ENCODE measurements at regions not wholly inside any gene's neighbourhood (a gene's known extent, or its start where the extent isn't known, plus 50 kb on each side); places are given as distances from the start of the nearest gene placed in this dataset.

GRCh38 chr10:130914367-130914766 is 397.2 kb downstream of the TCERG1L start:
- no peaks in the 10 kb centered on the region for H3K9me3 ChIP-seq (ENCODE audit: insufficient read depth, low read depth, low read length)
- H3K4me3 ChIP-seq (ENCODE audit: low read length) = no peak overlapping the region
- H3K4me1 ChIP-seq (ENCODE audit: insufficient read depth, low read length) = no peaks in the 10 kb centered on the region
- H3K9ac ChIP-seq (ENCODE audit: low read depth, low read length) = no peak overlapping the region
- H3K36me3 ChIP-seq (ENCODE audit: insufficient read depth, low read depth, low read length) = no peaks in the 10 kb centered on the region
- no peak overlapping the region for H3K27ac ChIP-seq (ENCODE audit: low read length)
- no peaks in the 10 kb centered on the region for H3K27me3 ChIP-seq (ENCODE audit: insufficient read depth, low read length)

DNA sequence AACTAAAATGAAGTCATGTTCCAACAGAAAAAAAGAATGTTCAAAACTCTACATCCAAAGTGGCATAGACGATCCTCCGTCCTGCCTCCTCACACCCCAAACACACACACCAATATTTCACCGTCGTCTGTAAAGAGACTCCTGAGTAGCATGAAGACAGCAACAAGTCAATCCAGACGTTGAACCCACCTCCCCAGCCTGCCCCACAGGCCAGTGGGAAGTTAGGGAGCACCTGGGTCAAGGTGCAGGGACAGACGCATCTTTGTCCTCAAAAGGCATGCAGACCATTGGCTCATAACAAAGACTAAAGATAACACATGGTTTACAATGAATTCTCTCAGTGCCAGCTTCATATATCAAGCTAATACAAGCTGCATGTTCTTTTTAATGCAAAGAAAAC is 396.5 kb downstream of the TCERG1L start:
- Histone ChIP-seq H3K36me3 (ENCODE audit: insufficient read depth, low read depth, low read length) (no peaks in the 10 kb centered on the region), H3K27me3 (ENCODE audit: insufficient read depth, low read length) (no peaks in the 10 kb centered on the region), H3K27ac (ENCODE audit: low read length) (no peak overlapping the region), H3K4me3 (ENCODE audit: low read length) (no peak overlapping the region), H3K9me3 (ENCODE audit: insufficient read depth, low read depth, low read length) (no peaks in the 10 kb centered on the region), H3K9ac (ENCODE audit: low read depth, low read length) (no peak overlapping the region), H3K4me1 (ENCODE audit: insufficient read depth, low read length) (no peaks in the 10 kb centered on the region)

DNA sequence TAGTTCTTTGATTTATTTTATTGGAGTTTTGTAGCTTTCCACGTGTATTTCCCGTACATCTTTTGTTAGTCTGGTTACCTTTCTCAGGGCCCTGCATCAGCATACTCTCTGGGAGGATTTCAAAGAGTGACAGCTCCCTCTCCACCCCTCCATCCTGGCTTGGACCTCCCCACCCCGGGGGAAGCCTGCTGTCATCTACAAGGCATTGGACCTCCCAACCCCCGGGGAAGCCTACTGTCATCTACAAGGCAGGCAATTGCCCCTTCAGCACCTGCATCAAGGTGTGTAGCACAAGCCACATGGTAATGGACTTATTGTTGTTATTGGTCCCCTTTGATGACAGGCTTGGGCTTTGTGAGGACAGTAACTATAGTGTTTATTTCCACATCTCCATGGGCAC is 390.1 kb downstream of the TCERG1L start:
- no peak overlapping the region for H3K4me3 ChIP-seq (ENCODE audit: low read length)
- no peak overlapping the region for H3K9ac ChIP-seq (ENCODE audit: low read depth, low read length)
- H3K4me1 ChIP-seq (ENCODE audit: insufficient read depth, low read length) = no peaks in the 10 kb centered on the region
- no peaks in the 10 kb centered on the region for H3K9me3 ChIP-seq (ENCODE audit: insufficient read depth, low read depth, low read length)
- no peaks in the 10 kb centered on the region for H3K36me3 ChIP-seq (ENCODE audit: insufficient read depth, low read depth, low read length)
- no peaks in the 10 kb centered on the region for H3K27me3 ChIP-seq (ENCODE audit: insufficient read depth, low read length)
- H3K27ac ChIP-seq (ENCODE audit: low read length) = no peak overlapping the region

DNA sequence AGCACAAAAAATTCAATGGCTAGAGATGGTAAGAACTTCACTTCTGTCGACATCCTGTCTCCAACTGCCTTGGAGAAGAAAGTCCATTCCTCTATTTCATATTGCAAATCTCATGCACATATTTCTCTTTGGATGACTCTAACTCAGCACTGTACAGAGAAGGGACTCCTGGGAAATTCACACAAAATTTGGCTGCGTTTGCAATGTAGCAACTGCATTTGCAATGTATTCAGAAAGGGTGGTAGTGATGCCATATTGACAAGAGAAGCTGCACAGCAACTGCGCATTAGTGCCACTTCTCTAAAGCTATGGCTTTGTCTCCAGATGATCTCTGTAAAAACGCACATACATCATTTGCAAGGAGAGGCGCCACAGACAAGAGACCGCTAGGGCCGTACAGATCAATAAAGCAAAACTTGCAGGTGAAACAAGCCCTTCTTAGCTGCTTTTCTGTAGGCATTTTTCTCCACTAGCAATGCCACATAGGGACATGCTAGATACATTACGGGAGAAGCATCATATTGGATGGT is 389.5 kb downstream of the TCERG1L start:
- Histone ChIP-seq H3K27me3 (ENCODE audit: insufficient read depth, low read length) (no peaks in the 10 kb centered on the region), H3K4me3 (ENCODE audit: low read length) (no peak overlapping the region), H3K36me3 (ENCODE audit: insufficient read depth, low read depth, low read length) (no peaks in the 10 kb centered on the region), H3K9me3 (ENCODE audit: insufficient read depth, low read depth, low read length) (no peaks in the 10 kb centered on the region), H3K27ac (ENCODE audit: low read length) (no peak overlapping the region), H3K9ac (ENCODE audit: low read depth, low read length) (no peak overlapping the region), H3K4me1 (ENCODE audit: insufficient read depth, low read length) (peaks cover 1% of the 10 kb centered on the region)

GRCh38 chr10:130923596-130923995 is 387.9 kb downstream of the TCERG1L start:
- H3K4me3 ChIP-seq (ENCODE audit: low read length) = no peak overlapping the region
- no peaks in the 10 kb centered on the region for H3K27me3 ChIP-seq (ENCODE audit: insufficient read depth, low read length)
- no peaks in the 10 kb centered on the region for H3K36me3 ChIP-seq (ENCODE audit: insufficient read depth, low read depth, low read length)
- no peak overlapping the region for H3K27ac ChIP-seq (ENCODE audit: low read length)
- peaks cover 7% of the 10 kb centered on the region for H3K4me1 ChIP-seq (ENCODE audit: insufficient read depth, low read length)
- no peak overlapping the region for H3K9ac ChIP-seq (ENCODE audit: low read depth, low read length)
- no peaks in the 10 kb centered on the region for H3K9me3 ChIP-seq (ENCODE audit: insufficient read depth, low read depth, low read length)

DNA sequence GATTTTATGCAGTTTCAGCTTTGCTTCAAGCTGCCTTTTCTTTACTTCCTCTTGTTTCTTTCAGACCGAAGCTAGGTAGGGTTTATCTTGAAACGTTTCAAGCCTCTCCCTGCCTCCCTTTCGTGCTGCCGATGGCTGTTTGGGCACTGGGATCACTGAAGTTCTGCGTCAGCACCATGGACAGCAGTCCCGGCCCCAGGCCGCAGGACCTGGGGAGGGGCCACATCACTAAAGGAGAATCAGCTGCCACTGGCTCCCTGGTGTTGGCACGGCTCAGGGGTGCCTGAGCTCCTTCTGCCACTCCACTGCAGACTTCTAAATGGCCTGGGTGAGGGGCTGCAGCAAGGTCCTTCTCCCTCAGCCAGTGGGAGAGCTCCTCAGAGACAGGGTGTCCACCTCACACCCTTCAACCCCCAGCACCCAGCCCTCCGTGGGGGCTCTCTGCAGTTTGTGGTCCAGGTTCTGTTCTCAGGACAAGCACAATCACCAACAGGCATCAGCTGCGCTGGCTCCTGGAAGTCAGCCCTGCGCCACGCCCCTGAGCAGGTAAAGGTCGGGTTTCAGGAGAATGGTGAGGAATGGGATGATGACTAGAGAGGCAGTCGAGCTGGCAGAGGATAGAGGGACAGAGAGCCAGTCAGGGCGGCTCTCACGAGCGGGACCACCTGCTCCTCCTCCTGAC is 387.2 kb downstream of the TCERG1L start:
- Histone ChIP-seq H3K36me3 (ENCODE audit: insufficient read depth, low read depth, low read length) (no peaks in the 10 kb centered on the region), H3K4me3 (ENCODE audit: low read length) (no peak overlapping the region)

GRCh38 chr10:130926442-130926841 is 385.1 kb downstream of the TCERG1L start:
- no peaks in the 10 kb centered on the region; the same call in 1 of the 2 replicates for H3K27me3 ChIP-seq (ENCODE audit: insufficient read depth, low read length)
- no peaks in the 10 kb centered on the region for H3K9me3 ChIP-seq (ENCODE audit: insufficient read depth, low read depth, low read length)
- H3K9ac ChIP-seq (ENCODE audit: low read depth, low read length) = no peak overlapping the region
- peaks cover 7% of the 10 kb centered on the region for H3K4me1 ChIP-seq (ENCODE audit: insufficient read depth, low read length)
- H3K27ac ChIP-seq (ENCODE audit: low read length) = no peak overlapping the region
- H3K4me3 ChIP-seq (ENCODE audit: low read length) = no peak overlapping the region
- H3K36me3 ChIP-seq (ENCODE audit: insufficient read depth, low read depth, low read length) = no peaks in the 10 kb centered on the region

More for the DNA sequence above, 387.2 kb downstream of the TCERG1L start:
- H3K9ac ChIP-seq (ENCODE audit: low read depth, low read length) = no peak overlapping the region
- no peaks in the 10 kb centered on the region for H3K9me3 ChIP-seq (ENCODE audit: insufficient read depth, low read depth, low read length)
- H3K27me3 ChIP-seq (ENCODE audit: insufficient read depth, low read length) = no peaks in the 10 kb centered on the region
- peaks cover 7% of the 10 kb centered on the region for H3K4me1 ChIP-seq (ENCODE audit: insufficient read depth, low read length)
- no peak overlapping the region for H3K27ac ChIP-seq (ENCODE audit: low read length)

GRCh38 chr10:130927157-130927556 is 384.4 kb downstream of the TCERG1L start:
- H3K9me3 ChIP-seq (ENCODE audit: insufficient read depth, low read depth, low read length) = no peaks in the 10 kb centered on the region

GRCh38 chr10:130928306-130928705 is 383.2 kb downstream of the TCERG1L start:
- Histone ChIP-seq H3K27me3 (ENCODE audit: insufficient read depth, low read length) (no peaks in the 10 kb centered on the region; the same call in 1 of the 2 replicates), H3K4me1 (ENCODE audit: insufficient read depth, low read length) (peaks cover 7% of the 10 kb centered on the region), H3K4me3 (ENCODE audit: low read length) (no peak overlapping the region), H3K27ac (ENCODE audit: low read length) (no peak overlapping the region), H3K36me3 (ENCODE audit: insufficient read depth, low read depth, low read length) (no peaks in the 10 kb centered on the region), H3K9ac (ENCODE audit: low read depth, low read length) (no peak overlapping the region), H3K9me3 (ENCODE audit: insufficient read depth, low read depth, low read length) (no peaks in the 10 kb centered on the region)

More at GRCh38 chr10:130927157-130927556, 384.4 kb downstream of the TCERG1L start:
- Histone ChIP-seq H3K27me3 (ENCODE audit: insufficient read depth, low read length) (no peaks in the 10 kb centered on the region; the same call in 1 of the 2 replicates), H3K27ac (ENCODE audit: low read length) (no peak overlapping the region), H3K9ac (ENCODE audit: low read depth, low read length) (no peak overlapping the region), H3K4me1 (ENCODE audit: insufficient read depth, low read length) (peaks cover 7% of the 10 kb centered on the region), H3K4me3 (ENCODE audit: low read length) (no peak overlapping the region), H3K36me3 (ENCODE audit: insufficient read depth, low read depth, low read length) (no peaks in the 10 kb centered on the region)

DNA sequence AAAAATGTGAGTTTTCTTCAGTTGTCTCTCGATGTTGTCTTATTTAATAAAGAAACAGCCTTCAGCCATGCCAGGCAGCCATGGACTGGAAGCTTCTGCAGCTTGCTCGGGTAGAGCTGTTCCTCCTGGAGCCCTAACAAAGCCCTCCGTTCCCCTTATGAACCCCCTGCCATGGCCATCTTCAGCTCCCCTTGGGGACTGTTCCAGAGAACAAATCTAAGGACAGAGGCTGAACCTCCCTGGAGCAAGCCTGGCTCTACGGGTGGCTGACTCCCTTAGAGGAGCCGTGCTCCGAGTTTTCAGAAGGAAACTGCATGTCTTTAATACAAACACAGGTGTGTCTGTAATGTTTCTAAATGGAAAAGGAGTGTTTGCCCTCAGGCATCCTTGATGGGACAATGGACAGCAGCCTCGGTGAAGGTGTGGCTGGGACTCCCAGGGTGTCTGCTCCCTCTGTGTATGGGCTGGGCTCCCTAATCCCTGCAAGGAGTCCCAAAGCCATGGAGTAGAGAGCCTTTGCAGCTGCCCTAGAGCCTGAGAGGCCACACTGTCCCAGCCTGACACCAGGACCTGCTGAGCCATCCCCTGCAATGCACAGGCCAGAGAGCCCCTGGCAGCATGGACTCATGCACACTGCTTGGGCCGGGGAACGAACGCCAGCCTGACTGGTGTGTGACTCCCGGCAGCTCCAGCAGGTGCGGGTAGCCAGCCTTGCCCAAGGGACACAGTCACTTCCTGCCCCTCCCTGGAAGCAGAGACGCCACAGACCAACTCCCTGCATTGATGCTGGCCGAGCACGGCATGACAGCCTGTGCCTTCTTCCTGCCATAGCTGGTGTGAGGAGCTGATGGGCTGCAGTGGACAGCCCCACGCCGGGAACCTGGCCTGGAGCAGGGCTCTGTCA is 381.8 kb downstream of the TCERG1L start:
- Histone ChIP-seq H3K4me1 (ENCODE audit: insufficient read depth, low read length) (peaks cover 9% of the 10 kb centered on the region), H3K27me3 (ENCODE audit: insufficient read depth, low read length) (no peaks in the 10 kb centered on the region; the same call in 1 of the 2 replicates), H3K9me3 (ENCODE audit: insufficient read depth, low read depth, low read length) (no peaks in the 10 kb centered on the region), H3K36me3 (ENCODE audit: insufficient read depth, low read depth, low read length) (no peaks in the 10 kb centered on the region), H3K27ac (ENCODE audit: low read length) (no peak overlapping the region), H3K4me3 (ENCODE audit: low read length) (no peak overlapping the region), H3K9ac (ENCODE audit: low read depth, low read length) (no peak overlapping the region)

DNA sequence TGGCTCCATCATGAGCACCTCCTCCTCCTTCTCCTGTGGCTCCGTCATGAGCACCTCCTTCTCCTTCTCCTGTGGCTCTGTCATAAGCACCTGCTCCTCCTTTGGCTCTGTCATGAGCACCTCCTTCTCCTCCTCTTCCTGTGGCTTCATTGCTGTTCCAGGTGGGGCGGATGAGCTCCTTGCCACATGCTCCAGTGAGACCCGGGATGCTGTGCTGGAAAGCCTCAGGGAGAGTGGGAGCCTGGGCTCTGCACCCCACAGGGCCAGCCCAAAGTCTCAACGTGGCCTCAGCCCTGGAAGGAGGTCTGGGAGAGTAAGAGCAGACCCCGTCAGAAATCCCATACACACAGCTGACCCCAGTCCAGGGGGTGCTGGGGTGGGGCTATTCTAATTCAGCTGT is 380.7 kb downstream of the TCERG1L start:
- H3K9me3 ChIP-seq (ENCODE audit: insufficient read depth, low read depth, low read length) = no peaks in the 10 kb centered on the region
- H3K27me3 ChIP-seq (ENCODE audit: insufficient read depth, low read length) = no peaks in the 10 kb centered on the region; the same call in 1 of the 2 replicates
- H3K36me3 ChIP-seq (ENCODE audit: insufficient read depth, low read depth, low read length) = no peaks in the 10 kb centered on the region
- no peak overlapping the region for H3K9ac ChIP-seq (ENCODE audit: low read depth, low read length)
- H3K4me1 ChIP-seq (ENCODE audit: insufficient read depth, low read length) = peaks cover 20% of the 10 kb centered on the region
- no peak overlapping the region for H3K4me3 ChIP-seq (ENCODE audit: low read length)
- H3K27ac ChIP-seq (ENCODE audit: low read length) = no peak overlapping the region
